ENCODE measurements at regions not wholly inside any gene's neighbourhood (a gene's known extent, or its start where the extent isn't known, plus 50 kb on each side); places are given as distances from the start of the nearest gene placed in this dataset.

GRCh38 chr4:13944095-13944511, 316.6 kb upstream of the BOD1L1 start:
- no peak for DNase-seq

DNA sequence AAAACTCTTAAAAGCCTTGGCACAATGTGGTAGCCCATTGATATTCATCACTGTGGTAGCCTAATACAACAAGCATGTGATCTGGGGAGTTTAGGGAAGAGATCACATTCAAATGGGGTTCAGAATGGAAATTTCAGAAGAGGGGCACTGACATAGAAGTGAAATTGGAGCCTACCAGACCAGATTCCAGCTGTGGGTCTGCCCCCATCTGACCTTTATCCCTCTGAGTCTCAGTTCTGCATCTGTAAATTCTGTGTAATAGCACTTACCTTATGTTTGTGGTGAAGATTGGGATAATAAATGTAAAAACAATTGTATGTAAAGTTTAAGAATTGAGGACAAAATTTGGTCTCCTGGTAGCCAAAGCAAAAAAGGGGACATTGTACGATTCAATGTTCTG, 320.4 kb upstream of the BOD1L1 start:
- no peak for DNase-seq

- no peak for DNase-seq
Observed at GRCh38 chr4:13950491-13950890, 323.0 kb upstream of the BOD1L1 start.

DNA sequence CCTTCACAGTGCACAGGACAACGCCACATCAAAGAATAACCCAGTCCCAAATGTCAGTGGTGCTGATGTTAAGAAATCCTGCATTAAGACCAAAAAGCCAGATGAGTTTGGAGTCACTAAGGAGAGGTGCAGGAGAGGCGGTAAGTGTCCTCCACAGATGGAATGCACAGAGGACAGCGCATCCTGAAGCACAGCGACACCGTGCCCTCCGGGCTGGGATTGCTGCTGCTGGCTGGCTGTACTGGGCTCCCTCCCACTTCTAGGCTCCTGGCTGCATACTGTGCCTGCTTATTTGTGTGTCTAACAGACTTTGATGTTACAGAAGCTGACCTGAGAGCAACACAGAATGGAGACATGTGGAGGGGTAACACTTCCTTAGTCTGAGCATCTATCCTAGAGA, 325.6 kb upstream of the BOD1L1 start:
- no peak for DNase-seq

GRCh38 chr4:13955551-13955950, 328.0 kb upstream of the BOD1L1 start:
- no peak for DNase-seq

GRCh38 chr4:13956947-13957346, 329.4 kb upstream of the BOD1L1 start:
- no peak for DNase-seq

GRCh38 chr4:13957871-13958270, 330.3 kb upstream of the BOD1L1 start:
- no peak for DNase-seq

GRCh38 chr4:13963601-13964000, 336.1 kb upstream of the BOD1L1 start:
- DNase-seq, result no peak

- peak; percentile 73 for DNase-seq
Observed at GRCh38 chr4:13966231-13967195, 339.0 kb upstream of the BOD1L1 start.

GRCh38 chr4:13968723-13969122, 341.2 kb upstream of the BOD1L1 start:
- no peak for DNase-seq

DNA sequence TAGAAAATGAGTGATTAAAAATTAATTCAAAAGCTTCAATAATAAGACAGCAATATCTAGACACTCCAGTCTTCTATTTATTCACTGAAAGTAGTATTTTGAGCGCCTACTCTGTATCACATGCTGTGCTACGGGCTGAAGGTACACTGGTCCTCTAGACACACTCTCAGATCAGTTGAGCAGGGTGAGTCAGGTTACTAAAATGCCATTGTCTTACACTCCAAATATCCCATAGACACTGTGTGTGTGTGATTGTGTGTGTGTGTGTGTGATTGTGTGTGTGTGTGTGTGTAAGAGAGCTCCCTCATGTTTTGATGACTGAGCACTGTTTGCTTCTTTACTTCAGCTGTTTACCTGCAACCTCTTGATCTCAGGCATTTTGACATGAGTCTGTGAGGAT, 342.8 kb upstream of the BOD1L1 start:
- no peak for DNase-seq

GRCh38 chr4:13977746-13978145, 350.2 kb upstream of the BOD1L1 start:
- DNase-seq, result no peak

DNA sequence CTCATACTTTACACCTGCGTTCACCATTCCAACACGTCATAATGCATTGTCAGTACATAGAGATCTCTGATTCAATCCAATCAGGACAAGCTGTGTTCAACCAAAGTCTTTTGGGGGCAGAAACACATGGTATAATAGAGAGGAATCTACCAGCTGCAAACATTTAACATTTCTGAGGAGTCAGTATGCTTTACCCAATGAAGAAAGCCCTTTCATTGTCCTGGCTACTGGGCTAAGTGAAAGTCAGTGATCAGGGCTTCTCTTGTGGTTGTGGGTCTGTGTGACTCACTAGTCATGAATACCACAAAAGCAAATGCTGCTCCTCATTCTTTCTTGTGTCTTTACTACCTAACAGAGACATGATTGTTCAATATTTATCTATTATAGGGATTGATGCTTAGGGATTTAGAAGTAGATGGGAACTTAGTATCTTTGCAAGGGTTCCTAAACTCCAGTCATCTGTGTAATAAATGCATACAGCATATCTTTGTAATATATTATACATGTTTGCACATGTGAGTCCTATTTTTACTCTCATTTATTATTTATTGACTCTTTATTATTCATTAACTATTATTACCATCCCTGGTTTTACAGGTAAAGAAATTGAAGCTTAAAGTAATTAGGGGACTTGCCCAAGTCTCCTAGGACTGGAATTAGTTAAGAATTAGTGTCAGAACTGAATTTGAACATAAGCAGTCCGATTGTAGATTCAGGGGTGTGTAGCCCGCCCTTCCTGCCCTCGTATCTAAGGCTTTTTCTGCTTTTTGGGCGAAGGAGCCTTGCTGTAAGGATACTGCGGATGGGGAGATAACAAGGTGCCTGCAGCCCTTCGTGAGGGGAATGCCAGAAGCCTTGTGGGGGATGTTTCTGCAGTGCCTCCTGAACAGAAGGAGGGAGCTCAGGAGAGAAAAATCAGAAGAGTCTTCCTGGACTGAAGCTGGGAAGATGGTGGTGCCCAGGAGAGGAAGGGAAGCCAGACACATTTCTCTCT, 353.1 kb upstream of the BOD1L1 start:
- peak; percentile 57 for DNase-seq

DNA sequence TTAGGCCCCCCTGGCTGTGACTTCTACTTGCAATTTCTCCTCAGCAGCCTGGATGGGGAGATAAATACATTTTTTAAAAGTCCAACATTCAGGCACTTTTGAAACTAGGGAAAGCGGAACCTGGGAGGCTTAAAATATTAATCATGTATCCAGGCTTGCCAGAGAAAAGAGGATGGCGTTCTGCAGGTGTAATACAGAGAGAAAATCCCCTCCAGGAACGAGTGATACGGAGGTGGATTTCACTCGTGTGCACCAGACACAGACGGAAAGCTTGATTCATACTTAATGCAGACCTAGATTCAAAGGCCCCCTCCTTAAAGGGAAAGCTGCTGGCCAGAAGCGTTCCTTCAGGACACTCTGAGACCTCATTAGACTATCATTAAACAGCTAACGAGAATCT, 354.0 kb upstream of the BOD1L1 start:
- DNase-seq, result no peak

GRCh38 chr4:13982010-13982409, 354.5 kb upstream of the BOD1L1 start:
- DNase-seq, result no peak

GRCh38 chr4:13983189-13983790, 355.8 kb upstream of the BOD1L1 start:
- DNase-seq, result no peak

- no peak for DNase-seq
Observed at GRCh38 chr4:13984991-13985800, 357.7 kb upstream of the BOD1L1 start.

- no peak for DNase-seq
Observed at GRCh38 chr4:13985837-13986236, 358.3 kb upstream of the BOD1L1 start.

DNA sequence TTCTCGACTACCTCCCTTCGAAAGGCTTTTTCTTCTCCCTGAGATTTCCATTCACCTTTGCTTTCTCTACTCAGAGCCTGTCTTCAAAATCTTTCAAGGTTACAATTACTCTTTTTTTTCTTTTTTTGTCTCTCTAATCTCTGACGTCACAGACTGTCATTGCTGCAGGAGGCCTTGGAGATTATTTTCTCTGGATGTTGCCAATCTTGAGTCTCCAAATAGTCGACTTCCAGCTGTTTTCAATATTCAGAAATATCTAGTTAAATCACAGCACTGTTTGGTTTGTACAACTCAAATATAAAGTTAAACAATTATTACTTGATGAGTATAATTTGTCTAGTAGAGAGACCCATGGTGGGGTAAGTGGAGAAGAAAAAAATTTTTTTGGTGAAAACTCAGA, 359.0 kb upstream of the BOD1L1 start:
- DNase-seq, result no peak

DNA sequence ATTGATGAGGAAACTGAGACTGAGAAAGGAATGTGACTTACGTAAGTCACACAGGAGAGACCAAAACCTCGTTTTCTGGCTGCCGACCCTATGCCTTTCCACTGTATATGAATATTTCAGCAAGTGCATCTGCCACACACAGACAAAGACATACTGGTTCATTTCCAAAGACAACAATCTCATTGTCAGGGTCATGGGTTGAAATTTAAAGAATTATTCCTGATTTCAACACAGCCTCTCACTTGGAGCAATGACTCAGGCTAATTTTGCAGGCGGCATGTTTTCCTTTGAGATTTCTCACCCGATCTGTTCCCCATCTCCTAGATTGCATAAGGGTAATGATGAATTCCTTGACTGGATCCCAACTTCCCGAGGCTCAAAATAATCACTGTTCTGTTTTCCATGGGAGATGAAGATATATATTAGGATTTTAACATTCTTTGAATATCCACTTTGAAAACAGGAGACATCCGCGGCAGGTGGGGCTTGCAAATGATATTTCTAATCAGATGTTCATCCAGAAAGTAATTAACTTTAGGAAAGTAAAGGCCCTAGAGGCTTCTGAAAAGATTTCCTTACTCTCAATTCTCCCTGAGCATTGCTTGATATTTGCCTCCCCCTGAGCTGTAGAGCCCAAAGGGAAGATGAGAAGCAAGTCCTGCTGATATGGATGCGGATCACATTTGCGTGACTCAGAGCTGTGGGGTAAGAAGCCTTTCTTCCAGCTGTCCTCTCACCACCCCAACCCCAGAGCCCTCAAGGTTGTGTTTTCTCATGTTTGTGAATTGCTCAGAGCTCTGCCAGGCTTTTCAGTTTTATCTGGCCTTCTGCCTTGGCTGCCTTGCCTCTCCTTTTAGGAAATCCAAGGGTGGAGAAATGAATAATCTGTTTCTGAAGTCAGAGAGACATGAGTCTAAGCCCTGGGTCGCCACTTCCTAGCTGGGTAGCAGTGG, 361.1 kb upstream of the BOD1L1 start:
- peak; percentile 78 for DNase-seq

- no peak for DNase-seq
Observed at GRCh38 chr4:13989501-13989900, 362.0 kb upstream of the BOD1L1 start.
